Nephron progenitor cell (in vitro differentiated cells): ENCODE measurements at regions not wholly inside any gene's neighbourhood (a gene's known extent, or its start where the extent isn't known, plus 50 kb on each side); places are given as distances from the start of the nearest gene placed in this dataset.

Experiments
- DNase-seq: peaks from one replicate; pipeline ENCODE4 v3.0.0; 2021
- H3K27ac Mint-ChIP-seq: 2 replicates; pipeline ENCODE4 v1.8.0; 2021; ENCODE audit warnings: mild to moderate bottlenecking, moderate library complexity, mixed read lengths
- H3K27me3 Mint-ChIP-seq: 2 replicates; pipeline ENCODE4 v1.8.0; 2021; ENCODE audit warnings: mild to moderate bottlenecking, low read depth, mixed read lengths; ENCODE audit not compliant: poor library complexity
- H3K36me3 Mint-ChIP-seq: 2 replicates; pipeline ENCODE4 v1.8.0; 2021; ENCODE audit warnings: low read depth, mixed read lengths
- H3K4me1 Mint-ChIP-seq: 2 replicates; pipeline ENCODE4 v1.8.0; 2021; ENCODE audit warnings: mixed read lengths
- H3K4me3 Mint-ChIP-seq: 2 replicates; pipeline ENCODE4 v1.8.0; 2021; ENCODE audit warnings: mild to moderate bottlenecking, moderate library complexity, mixed read lengths
- H3K9me3 Mint-ChIP-seq: 2 replicates; pipeline ENCODE4 v1.8.0; 2021; ENCODE audit warnings: mild to moderate bottlenecking, moderate library complexity, mixed read lengths
- TF ChIP-seq, protein P1 (sequence below): fragments of 200-600 bp; sonication (generic); IDR thresholded peaks from 2 replicates; pipeline ENCODE4 v1.5.0; 2021; ENCODE audit warnings: antibody characterized with exemption

- TF ChIP-seq, protein P1, sequence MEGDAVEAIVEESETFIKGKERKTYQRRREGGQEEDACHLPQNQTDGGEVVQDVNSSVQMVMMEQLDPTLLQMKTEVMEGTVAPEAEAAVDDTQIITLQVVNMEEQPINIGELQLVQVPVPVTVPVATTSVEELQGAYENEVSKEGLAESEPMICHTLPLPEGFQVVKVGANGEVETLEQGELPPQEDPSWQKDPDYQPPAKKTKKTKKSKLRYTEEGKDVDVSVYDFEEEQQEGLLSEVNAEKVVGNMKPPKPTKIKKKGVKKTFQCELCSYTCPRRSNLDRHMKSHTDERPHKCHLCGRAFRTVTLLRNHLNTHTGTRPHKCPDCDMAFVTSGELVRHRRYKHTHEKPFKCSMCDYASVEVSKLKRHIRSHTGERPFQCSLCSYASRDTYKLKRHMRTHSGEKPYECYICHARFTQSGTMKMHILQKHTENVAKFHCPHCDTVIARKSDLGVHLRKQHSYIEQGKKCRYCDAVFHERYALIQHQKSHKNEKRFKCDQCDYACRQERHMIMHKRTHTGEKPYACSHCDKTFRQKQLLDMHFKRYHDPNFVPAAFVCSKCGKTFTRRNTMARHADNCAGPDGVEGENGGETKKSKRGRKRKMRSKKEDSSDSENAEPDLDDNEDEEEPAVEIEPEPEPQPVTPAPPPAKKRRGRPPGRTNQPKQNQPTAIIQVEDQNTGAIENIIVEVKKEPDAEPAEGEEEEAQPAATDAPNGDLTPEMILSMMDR = no peak
- peaks cover 7% of the 10 kb centered on the region for H3K9me3 Mint-ChIP-seq
- peaks cover 5% of the 10 kb centered on the region for H3K27me3 Mint-ChIP-seq
- no peak for DNase-seq
- no peak overlapping the region for H3K27ac Mint-ChIP-seq
- H3K4me3 Mint-ChIP-seq = no peak overlapping the region
- no peaks in the 10 kb centered on the region for H3K36me3 Mint-ChIP-seq
- H3K4me1 Mint-ChIP-seq = no peaks in the 10 kb centered on the region
Observed at GRCh38 chr3:17811646-17812045, 69.2 kb upstream of the TBC1D5 start.

DNA sequence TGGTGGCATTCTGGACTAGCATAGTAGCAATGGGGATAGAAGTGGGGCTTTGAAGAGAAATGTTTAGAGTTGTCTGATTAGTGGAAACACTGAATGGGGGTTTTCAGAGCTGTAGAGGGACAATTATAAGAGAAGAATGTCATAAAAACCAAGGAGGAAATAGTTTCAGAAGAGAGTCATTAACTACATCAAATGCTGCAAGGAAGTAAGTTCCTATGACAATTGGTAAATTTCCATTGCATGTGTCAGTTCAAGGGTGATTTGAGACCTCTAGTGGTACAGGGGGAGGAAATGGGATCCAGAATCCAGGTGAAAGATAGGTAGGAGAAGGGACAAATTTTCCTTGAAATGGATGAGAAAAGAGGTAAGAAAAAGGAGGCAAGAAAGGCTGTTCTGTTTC is 68.3 kb upstream of the TBC1D5 start:
- Mint-ChIP-seq H3K9me3 (no peaks in the 10 kb centered on the region), H3K36me3 (no peaks in the 10 kb centered on the region), H3K27me3 (peaks cover 5% of the 10 kb centered on the region)

DNA sequence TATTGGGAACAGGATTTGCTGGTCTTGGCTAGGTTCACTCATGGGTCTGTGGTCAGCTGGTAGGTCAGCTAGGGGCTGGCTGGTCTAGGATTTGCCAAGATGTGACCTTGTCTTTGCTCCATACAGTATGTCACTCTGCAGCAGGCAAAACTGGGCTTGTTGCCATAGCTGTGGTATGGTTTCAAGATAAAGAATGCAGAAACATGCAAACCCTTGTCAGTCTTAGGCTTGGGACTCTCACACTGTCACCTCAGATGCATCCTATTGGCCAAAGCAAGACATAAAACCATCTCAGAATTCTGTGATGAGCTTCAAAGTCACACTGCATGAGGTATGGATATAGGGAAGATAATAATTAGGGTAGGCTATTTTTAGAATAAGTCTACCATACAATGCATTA is 66.6 kb upstream of the TBC1D5 start:
- H3K9me3 Mint-ChIP-seq = no peaks in the 10 kb centered on the region
- peaks cover 8% of the 10 kb centered on the region for H3K27me3 Mint-ChIP-seq
- no peaks in the 10 kb centered on the region for H3K36me3 Mint-ChIP-seq
- H3K4me3 Mint-ChIP-seq = no peak overlapping the region
- no peak for DNase-seq
- H3K4me1 Mint-ChIP-seq = no peaks in the 10 kb centered on the region
- TF ChIP-seq, protein P1 = no peak
- H3K27ac Mint-ChIP-seq = no peak overlapping the region

More for the DNA sequence above, 68.3 kb upstream of the TBC1D5 start:
- H3K4me3 Mint-ChIP-seq = no peak overlapping the region
- no peak for DNase-seq
- TF ChIP-seq, protein P1 = no peak
- H3K27ac Mint-ChIP-seq = no peak overlapping the region
- no peaks in the 10 kb centered on the region for H3K4me1 Mint-ChIP-seq

- H3K4me3 Mint-ChIP-seq = no peak overlapping the region
- peaks cover 8% of the 10 kb centered on the region for H3K27me3 Mint-ChIP-seq
- H3K4me1 Mint-ChIP-seq = peaks cover 11% of the 10 kb centered on the region
- no peaks in the 10 kb centered on the region for H3K36me3 Mint-ChIP-seq
- no peak overlapping the region for H3K27ac Mint-ChIP-seq
- no peak for DNase-seq
- TF ChIP-seq, protein P1 = no peak
- H3K9me3 Mint-ChIP-seq = no peaks in the 10 kb centered on the region
Observed at GRCh38 chr3:17806876-17807275, 64.4 kb upstream of the TBC1D5 start.

DNA sequence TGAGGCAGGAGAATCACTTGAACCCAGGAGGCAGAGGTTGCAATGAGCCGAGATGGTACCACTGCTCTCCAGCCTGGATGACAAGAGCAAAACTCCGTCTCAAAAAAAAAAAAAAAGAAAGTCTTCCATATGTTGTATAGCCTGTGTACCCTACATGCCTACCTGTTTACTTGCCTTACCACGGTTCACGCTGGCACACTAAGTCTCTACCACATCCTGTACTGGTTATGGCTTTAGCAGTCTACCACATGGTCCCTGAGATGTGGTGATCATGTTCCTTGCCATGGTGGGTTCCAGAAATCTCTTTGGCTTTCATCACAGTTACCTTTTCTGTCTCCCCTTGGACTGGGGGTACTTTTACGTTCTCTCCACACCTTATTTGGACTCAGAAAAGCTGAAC is 63.8 kb upstream of the TBC1D5 start:
- Mint-ChIP-seq H3K4me1 (peaks cover 11% of the 10 kb centered on the region), H3K27me3 (peaks cover 8% of the 10 kb centered on the region), H3K36me3 (no peaks in the 10 kb centered on the region), H3K9me3 (no peaks in the 10 kb centered on the region), H3K4me3 (no peak overlapping the region), H3K27ac (no peak overlapping the region)
- DNase-seq = no peak
- TF ChIP-seq, protein P1 = no peak

DNA sequence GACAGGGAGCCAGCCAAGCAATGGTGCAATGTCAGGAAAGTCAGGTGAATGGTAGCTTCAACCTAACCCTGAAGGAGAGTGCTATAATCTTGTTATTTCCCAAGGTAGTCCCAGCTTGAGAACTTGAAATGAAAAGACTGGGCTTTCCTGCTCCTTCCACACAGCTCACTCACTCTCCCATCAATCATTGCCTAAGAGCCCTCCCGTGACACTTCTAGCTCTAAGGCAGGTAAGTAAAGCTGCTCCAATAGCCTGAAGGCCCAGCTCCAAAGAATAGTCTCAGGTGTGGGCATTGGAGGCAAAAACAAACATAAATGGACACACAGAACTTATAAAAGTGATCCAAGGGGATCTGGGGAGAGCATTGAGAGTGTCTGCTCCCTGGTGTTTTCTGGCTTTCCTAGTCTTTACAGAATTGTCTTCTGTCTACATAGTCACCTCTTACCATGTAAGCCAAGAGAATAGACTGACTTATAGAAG is 63.1 kb upstream of the TBC1D5 start:
- TF ChIP-seq, protein P1 = no peak
- H3K36me3 Mint-ChIP-seq = no peaks in the 10 kb centered on the region
- H3K4me1 Mint-ChIP-seq = peaks cover 11% of the 10 kb centered on the region
- peaks cover 8% of the 10 kb centered on the region for H3K27me3 Mint-ChIP-seq
- no peaks in the 10 kb centered on the region for H3K9me3 Mint-ChIP-seq
- no peak for DNase-seq
- no peak overlapping the region for H3K27ac Mint-ChIP-seq
- H3K4me3 Mint-ChIP-seq = no peak overlapping the region
